T-helper 1 cell (primary cell): ENCODE measurements at regions not wholly inside any gene's neighbourhood (a gene's known extent, or its start where the extent isn't known, plus 50 kb on each side); places are given as distances from the start of the nearest gene placed in this dataset.

Experiments used
- DNase-seq, 5 donors: peaks; one replicate each; pipeline ENCODE4 v3.0.0-alpha.2; 2012 to 2020

DNA sequence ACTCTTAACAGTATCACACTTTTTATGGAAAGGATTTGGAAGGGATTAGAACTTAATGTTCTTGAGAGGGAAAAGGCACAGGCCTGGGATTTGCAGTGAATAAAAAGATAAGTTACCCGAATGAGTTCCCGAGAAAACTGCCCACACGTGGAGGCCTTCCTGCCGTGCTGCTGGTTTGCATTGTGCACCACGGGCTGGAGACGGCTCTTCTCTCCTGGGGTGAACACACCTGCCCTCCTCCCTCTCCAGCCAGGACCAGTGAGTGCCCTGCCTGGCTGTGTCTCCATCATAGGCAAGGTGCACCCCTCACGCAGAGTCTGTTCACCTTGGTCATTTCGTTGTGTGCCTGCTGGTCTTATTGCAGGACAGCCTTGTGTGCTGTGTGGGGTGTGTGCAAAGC lies 336.3 kb upstream of the SHH start:
- DNase-seq, result no peak

DNA sequence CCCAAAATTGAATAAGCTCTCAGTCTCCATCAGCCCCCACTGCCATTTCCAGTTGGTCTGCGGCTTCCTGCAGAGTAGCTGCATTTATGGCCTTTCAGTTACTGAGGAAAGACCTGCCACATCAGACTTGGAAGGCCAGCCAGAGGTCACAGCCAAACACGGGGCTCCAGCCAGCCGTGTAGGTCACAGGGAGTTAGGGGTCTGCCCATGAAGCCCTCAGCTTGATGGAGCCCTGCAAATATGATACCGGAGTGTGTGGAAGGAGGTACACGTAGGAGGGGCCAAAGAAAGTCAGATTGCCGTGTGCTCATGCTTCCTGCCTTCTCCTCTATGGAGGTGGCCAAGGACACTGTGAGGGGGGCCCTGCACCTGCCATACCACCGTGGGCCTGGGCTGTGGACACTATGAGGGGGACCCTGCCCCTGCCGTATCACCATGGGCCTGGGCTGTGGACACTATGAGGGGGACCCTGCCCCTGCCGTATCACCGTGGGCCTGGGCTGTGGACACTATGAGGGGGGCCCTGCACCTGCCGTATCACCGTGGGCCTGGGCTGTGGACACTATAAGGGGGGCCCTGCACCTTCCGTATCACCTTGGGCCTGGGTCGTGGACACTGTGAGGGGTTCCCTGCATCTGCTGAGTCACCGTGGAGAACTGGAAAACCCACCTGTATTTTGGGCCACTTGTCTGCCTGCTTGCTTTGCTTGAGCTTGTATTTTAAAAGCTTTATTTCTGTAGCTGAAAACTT lies 335.7 kb upstream of the SHH start:
- DNase-seq, result no peak

DNA sequence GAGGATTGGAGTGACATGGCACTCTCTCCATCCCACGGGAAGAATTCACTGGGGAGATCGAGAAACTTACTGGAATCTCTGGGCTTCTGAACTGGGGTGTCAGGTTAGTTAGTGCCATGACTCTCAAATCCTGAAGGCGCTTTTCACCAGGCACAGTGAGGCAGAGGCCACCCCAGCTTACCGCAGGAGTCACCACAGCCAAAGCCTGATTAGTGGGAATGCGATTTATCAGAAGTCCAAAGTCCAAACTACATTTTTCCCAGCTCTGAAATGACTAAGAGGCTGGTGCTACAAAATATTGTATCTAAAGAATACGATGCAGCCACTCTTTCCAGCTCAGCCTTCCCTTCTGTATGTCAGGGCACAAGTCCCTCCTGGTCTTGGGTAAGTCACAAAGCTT lies 334.8 kb upstream of the SHH start:
- no peak for DNase-seq

DNA sequence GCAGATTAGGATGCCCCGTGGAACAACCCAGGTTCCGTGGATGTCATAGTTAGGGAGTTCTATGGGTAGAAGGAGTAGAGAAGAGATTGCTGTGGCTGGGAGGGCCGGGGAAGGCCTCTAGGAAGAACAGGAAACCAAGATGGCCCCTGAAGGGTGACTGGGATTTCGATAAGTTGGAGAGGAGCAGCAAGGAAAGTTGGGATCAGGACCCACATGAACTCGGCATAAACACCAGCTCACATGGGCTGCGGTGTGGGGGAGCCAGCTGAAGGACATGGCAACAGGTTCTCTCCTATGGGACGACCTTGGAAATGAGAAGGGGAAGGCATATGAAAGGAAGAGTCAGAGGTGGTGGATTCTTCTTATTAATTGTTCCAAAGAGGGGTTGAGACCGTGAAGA lies 333.7 kb upstream of the SHH start:
- no peak for DNase-seq

DNA sequence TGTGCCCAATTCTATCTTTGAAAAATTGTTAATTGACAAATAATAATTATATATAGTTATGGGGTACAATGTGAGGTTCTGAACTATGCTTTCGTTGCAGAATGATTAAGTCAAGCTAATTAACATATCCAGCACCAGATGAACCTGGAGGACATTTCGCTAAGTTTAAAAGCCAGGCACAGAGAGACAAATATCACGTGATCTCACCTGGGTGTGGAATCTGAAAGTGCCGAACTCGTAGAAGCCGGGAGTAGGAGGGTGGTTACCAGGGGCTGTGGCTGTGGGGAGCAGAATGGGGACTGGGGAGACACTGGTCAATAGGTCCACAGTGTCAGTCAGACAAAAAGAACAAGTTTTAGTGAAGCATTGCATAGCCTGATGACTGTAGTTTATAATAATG lies 332.9 kb upstream of the SHH start:
- DNase-seq, result no peak

DNA sequence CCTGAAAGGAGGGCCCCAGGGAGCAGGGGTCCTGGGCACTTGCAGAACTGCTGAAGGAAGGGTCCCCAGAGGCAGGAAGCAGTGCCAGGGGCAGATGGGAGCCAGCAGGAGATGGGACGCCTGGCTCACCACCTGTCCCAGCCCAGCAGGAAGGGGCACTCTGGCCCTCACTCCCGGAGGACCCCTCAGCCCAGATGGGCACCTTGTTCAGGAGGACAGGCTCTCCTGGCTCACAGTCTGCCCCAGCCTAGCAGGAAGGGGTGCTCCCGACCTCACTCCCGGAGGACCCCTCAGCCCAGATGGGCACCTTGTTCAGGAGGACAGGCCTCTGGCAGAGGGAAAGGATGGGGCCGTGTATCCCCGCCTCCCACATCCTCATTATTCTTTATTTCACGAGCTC lies 331.4 kb upstream of the SHH start:
- DNase-seq, result no peak

DNA sequence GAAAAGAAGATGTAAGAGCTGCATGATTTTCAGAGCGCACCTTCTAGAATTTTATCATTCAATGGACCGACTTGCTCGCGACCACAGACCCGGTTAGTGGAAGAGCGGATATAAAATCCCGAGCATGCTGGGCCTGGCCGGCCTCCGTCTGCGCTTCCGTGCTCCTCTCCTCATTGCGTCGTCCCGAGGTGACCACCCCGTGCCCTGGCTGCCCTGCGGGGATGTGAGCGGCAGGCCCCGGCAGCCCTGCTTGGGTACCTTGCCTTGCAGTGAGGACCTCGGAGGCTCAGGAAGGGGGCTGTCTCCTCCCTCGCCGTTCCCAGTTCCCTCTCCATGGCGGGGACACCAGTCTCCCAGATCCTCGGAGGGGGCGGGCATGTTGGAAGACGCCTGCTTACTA lies 330.9 kb upstream of the SHH start:
- no peak for DNase-seq

DNA sequence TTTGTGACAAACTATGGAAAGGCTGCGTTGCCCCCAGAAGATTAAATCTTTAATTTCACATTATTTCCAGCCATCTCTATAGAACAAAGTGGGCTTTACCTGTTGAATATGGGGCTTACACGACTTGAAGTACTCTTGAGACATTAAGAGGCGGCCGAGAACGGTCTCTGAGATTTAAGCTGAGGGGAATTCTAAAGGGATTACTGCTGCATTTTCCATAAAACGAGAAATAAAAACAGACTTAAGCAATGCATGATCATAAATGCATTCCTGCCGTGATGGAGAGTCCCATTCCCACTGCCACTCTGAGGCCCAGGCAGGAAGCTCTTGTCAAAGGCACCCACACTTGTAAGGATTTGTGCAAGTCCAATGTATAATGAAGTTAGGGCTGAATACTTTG lies 329.7 kb upstream of the SHH start:
- no peak for DNase-seq

DNA sequence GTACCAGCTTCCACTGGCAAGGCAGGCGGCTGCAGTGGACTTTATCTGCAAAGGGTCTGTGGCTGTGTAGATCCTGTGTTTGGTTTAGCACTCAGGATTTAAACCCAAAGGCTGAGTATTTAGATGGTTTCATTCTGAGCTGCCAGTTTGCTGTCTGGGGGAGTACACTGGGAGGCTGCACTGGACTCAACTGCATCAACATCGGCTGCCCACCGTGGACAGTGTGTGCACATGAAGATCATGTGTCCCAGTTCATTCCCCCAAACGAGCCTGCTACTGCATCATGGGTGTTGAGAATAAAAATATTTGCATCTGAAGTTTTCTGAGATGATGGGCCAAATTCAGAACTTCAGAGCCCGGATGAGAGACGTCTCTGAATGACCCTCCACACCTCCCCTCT lies 328.6 kb upstream of the SHH start:
- DNase-seq, result no peak

DNA sequence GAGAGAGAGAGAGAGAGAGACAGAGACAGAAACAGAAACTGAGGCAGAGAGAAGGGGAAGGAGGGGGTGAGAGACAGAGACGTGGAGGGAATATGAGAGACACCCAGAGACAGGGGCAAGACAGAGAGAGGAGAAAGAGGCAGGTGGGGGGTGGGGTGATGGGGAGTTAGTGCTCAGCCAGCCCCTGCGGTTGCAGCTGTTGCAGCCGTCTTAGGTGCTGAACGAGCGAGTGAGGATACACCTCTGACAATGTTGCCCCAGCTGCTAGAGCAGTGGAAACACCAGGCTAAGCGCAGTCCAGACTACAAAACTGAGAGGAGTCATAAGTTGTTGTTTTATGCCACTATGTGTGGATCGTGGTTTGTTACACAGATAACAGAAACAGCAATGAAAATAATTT lies 328.2 kb upstream of the SHH start:
- no peak for DNase-seq

DNA sequence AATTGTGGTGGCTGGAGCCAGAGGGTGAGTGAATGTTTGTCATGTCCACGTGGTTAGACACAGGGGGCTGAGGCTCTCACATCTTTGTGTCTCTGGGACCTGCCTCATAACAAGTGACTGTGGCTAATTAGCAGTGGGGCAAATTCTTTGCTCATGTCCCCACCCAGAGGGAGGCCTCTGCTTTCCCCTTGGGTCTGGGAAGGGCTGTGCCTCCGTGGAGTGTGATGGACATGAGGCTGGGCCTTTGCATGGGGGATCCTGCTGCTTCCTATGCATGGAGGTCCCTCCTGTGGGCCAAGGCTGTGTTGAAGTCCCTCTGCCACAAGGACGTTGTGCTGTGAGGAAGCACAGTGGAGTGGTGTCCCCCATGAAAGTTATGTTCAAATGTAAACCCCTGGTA lies 327.4 kb upstream of the SHH start:
- no peak for DNase-seq

DNA sequence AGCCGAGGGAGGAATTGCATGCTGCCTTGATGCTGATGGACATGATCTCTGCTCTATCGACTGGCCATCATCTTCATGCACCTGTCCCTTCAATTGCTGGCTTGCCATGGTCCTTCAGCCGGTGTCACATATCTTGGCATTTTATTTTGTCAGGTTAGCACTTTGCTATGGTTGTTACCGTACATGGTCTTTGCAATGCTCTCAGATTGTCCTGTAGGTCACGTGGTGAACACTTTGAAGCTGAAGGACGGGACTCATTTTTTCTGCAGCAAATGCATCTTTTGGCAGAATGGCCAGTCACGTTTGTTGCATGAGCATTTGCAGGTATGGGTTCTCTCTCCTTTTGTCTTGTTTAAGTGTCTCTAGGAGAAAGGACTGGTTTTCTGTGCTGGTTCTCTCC lies 326.8 kb upstream of the SHH start:
- DNase-seq, result no peak

DNA sequence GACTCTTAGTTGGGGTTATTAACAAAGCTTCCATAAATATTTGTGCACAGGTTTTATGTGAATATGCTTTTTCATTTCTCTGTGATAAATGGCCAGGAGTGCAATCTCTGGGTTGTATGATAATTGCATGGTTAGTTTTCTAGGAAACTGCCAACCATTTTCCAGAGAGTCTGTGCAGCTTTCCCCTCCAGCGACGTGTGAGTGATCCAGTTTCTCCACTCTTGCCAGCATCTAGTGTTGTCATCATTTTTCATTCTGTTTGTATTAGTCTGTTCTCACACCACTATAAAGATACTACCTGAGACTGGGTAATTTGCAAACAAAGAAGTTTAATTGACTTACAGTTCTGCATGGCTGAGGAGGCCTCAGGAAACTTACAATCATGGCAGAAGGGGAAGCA lies 319.6 kb upstream of the SHH start:
- DNase-seq, result no peak

DNA sequence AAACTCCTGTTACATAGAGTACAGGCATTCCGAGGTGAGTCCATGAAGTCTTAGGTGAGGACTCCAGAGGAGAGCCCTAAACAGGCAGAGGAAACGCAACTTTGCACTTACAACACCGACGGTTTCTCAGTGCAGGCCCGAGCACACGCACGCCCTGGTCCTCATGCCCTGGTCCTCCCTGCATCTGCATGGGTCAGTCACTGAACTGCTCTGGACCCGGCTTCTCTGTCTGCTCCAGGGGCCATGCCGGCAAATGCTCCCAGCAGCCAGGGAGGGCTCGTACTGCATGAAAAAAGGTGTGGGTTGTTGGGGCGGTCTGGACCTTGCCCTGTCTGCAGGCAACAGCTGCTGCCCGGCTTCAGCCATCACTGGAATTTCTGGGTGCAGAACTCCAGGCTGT lies 317.3 kb upstream of the SHH start:
- DNase-seq, result no peak

DNA sequence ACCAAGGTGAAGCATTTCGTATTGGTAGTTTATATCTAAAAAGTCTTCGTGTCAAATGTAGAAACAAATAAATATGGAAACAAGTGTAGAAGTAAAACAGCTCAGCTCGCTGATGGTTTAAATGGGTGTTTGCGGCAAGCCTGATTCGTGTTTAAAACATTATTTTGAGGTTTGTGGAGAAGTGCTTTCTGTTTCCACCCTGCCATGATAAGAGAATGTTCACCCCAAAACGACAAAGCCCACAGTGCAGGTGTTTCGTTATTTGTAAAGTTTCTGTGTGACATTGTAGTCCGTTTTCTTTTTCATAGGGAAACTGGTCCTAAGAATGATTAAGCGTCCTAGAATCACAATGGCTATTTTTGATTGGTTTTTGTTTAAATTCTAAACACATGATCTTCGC lies 316.2 kb upstream of the SHH start:
- DNase-seq, result no peak

DNA sequence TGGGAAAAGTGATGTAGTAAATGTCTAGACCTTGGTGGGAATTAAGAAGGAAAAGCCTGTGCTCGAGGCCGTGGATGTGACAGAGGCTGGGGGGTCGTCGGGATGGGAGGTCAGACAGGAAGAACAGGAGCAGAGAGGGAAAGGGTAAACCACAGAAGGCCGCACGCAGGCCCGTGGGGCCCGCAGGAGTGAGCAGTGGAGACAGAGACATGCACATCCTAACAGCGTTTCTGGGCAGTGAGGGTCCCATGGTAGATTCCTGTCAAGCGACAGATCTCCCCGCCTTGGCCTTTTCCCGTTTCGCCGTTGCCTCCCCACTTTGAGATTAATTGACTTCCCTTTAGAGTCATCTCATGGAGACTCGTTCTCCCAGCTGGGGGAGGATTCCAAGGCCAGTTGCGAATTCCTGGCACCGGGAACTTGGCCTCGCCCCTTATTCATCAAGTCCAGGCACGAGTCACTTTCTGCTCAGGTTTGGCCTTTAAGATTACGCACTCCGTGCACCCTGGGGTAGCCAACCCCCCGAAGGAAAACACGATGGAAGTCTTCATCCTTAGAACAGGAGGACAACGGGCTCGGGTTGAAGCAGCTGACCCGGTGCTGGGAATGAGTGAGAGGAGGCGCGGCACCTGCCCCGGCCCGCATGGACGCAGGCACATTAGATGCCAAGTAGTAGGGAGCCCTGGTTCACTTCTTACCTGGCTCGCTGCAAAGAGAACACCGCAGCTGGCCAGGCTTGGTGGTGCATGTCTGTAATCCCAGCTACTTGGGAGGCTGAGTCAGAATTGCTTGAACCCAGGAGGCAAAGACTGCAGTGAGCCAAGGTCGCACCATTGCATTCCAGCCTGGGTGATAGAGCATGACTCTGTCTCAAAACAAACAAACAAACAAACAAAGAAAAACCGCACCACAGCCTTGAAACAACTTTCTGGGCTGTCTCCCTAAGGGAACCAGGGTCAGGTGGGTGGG lies 315.2 kb upstream of the SHH start:
- no peak for DNase-seq

DNA sequence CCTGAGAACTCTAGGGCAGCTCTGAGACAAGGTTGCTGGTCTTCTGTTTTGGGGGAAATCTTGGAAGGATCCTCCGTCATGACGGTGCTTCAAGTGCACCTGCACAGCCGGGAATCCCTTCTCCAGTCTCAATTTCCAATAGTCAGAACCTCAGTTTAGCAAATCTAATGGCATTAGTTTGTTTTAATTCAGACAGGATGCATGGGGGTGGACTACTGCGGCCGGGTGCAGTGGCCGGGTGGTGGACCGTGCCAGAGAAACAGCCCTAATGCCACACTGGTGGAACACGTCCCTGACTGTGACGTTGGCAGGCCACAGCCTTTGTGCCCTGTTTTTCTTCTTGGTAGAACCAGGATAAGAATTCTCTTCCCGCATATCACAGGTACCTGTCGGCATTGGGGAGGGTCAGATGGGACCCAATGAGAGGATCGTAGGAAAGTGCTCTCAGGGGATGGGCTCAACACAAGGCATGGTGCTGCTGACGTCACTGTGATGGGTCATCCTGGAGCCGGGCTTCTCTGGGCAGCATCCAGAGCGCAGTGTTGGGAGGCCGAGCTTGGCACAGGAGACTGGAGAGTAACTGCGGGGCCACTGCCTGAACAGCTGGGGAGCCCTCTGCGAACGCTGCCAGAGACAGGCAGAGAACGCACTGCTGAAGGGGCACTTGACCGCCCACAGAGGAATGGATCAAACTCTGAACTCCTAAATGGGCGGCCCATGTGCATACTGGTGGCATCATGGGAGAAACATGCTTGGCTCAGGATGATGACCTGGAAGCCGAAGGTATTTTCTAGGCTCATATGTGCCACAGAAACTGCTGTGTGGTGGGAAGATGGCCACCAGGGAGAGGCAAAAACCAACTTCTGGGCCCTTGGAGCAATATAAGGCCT lies 313.8 kb upstream of the SHH start:
- DNase-seq, result no peak

DNA sequence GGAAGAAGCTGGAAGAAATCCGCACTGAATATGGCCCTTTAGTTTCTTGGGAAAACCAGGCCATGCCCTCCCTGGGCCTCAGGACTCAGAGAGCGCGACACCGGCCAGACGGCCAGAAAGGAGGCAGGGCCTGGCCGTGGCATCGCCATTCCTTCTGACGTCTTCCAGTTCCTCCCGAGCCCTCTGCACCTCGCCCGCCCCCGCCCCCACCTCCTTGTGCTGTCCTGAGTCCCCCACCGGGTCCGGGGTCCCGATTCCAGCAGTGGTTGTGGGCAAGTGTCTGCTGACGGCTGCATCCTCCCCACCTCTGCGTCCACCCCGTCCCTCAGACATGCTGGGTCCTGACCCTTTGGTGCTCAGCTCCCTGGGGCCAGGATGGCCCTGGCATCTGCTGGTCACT lies 312.1 kb upstream of the SHH start:
- DNase-seq, result no peak

DNA sequence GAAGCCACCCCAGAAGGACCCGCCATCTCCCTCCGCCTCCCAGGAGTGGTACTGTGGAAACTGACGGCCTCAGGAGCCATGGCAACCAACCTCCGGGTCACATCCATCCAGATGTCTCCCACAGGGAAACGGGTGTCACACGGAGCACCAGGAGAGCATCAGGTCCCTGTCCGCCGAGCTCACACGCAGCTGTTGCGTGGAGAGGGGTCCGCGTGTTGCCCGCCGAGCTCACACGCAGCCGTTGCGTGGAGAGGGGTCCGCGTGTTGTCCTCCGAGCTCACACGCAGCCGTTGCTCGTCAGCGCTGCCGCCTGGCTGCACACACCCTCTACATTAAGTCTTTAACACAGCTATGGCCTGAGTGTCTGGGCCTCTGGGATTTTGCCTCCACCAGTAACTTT lies 311.1 kb upstream of the SHH start:
- no peak for DNase-seq

DNA sequence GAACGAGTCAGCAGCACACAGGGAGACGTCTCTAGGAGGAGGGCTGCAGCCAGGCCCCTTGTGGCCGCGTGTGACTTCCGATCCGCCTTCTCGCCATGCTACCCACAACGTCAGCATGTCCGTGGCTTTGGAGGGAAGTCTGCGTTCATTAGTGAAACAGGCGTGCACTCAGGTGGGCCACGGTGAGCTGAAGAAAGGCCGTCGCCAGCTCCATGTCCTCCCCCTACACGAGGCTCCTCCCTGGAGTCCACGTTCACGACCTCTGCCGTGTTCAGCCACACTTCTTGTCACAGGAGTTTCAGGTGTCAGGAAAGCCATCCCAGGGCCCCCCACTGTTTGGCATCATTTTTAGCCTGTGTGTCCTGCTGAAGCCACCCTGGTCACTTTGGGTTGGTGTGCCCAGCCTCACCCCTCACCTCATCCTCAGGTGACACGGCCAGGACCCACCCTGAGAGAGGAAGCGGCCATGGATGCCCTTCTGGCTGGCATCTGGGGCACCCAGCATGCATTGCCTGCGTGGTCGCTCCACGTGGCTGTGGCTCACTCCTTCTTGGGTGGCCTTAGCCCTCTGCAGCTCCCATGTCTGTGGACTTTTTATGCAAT lies 310.6 kb upstream of the SHH start:
- DNase-seq, result no peak

DNA sequence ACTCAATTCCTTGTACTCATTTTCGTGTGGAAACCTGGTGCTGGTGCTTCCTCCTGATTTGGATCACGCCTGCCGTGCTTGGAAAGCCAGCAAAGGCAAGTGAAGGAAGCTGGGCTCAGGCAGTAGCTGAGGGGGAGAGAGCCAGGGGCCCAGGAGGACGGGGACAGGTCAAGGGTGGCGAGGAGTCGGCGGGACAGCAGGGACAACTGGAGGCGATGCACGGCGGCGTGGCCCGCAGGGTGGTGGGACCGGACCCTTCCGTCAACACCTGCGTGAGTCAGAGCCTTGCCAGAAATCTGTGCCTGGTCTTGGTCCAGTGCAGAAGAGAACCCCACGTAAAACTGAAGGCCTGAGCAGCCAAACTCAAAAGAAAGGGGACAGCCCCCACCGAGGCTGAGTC lies 309.7 kb upstream of the SHH start:
- DNase-seq, result no peak

DNA sequence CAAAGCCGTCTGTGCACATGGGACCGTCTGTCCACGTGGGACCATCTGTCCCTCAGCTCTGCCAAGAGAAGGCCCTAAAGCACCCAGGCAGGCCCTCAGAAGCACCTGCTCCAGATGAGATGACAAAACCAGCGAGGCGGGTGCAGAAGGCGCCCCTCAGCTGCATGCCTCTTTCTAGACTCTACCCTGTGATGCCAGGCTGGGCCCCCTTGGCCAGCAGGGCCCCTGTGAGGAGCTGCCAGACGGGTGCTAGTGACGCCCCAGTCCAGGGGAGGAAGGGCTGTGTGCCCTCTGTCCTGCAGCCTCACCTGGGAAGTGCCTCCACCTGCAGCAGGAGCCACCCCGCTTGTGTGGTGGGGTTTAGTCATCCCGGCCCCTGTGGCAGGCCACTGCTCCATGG lies 309.2 kb upstream of the SHH start:
- DNase-seq, result no peak

DNA sequence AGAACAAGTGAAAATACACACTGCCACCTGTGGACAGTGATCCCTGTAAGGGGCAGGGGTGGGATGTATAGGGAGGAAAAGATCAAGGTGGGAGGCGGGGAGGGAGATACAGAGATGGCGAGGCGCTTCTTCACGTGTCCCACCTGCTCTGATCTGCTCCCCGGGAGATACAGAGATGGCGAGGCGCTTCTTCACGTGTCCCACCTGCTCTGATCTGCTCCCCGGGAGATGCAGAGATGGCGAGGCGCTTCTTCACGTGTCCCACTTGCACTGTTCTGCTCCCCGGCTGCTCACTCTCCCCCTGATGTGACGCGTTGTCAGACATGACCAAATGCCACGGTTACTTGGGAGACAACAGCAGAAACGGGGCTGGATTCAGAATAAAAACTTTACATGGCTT lies 308.3 kb upstream of the SHH start:
- no peak for DNase-seq
